ENCODE measurements at regions not wholly inside any gene's neighbourhood (a gene's known extent, or its start where the extent isn't known, plus 50 kb on each side); places are given as distances from the start of the nearest gene placed in this dataset.

GRCh38 chrX:88526385-88526784, 220.6 kb upstream of the CPXCR1 start:
- no peak for TF ChIP-seq CTCF (IDR thresholded peaks at IDR 0.05; ENCODE audit: low read depth, low read length, missing input control)
- no peak for TF ChIP-seq RAD21 (IDR thresholded peaks at IDR 0.05)
- no peak for TF ChIP-seq MAX (IDR thresholded peaks at IDR 0.05)
- TF ChIP-seq NR2F2 (IDR thresholded peaks at IDR 0.05), result no peak
- no peak for TF ChIP-seq REST (IDR thresholded peaks at IDR 0.05)
- no peak for TF ChIP-seq ATF3 (IDR thresholded peaks at IDR 0.05)
- no peak for TF ChIP-seq SP1 (IDR thresholded peaks at IDR 0.05)
- TF ChIP-seq EGR1 (IDR thresholded peaks at IDR 0.05; ENCODE audit: low read depth in 2 of 2), result no peak

Measured in liver (tissue), 3 donors.